HG02973 (cell line): ENCODE measurements at regions not wholly inside any gene's neighbourhood (a gene's known extent, or its start where the extent isn't known, plus 50 kb on each side); places are given as distances from the start of the nearest gene placed in this dataset.

Source experiments
- ATAC-seq: cut with Tn5 transposase; IDR thresholded peaks from one replicate; pipeline ENCODE4 v1.9.1; 2021; ENCODE audit warnings: moderate library complexity; ENCODE audit not compliant: unreplicated experiment

DNA sequence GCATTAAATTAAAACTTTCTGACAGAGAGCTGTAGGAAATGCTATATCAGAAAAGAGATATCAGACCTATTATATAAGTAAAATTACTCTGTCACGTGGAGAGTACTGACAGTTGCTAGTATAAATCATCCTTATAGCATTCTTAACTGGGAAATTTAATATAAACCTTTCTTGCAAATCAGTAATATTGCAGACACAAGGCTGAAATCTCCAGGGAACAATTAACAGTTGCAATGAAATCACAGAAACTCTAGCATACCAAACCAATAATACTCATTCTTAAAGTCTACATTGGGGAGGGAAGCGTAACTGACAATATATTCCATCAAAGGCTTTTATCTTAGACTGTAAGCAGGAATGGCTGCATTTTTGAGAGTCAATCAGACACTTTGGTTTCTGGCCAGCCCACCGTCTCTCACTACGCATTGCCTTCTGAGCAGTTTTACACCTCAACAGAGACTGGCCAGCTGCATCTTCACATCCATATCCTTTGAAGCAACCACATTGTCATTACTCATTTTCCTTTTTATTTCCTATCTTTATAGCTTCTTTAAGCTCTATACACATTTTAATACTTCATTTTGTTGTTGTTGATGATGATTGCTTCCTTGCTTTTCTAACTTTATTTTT, 536.0 kb upstream of the CDH2 start:
- no peak for ATAC-seq

- no peak for ATAC-seq
Observed at GRCh38 chr18:28712172-28712571, 535.2 kb upstream of the CDH2 start.

DNA sequence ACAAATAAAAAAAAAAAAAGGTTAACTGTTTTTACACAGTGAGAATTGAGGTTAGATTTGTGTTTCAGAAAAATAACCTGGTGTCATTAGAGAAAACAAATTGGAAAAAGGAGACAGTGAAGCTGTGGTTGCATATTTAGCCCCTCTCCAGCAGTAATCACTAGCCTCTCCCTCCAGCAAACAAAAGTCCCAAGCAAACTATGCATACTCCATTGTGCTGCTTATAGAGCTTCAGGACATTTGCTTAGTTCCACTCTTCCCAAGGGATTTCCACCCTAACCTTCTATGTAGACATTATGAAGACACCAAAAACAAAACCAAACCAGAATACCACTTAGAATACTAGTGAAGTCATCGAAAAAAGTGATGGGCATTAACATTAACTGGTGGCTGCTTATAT, 534.2 kb upstream of the CDH2 start:
- ATAC-seq: no peak

DNA sequence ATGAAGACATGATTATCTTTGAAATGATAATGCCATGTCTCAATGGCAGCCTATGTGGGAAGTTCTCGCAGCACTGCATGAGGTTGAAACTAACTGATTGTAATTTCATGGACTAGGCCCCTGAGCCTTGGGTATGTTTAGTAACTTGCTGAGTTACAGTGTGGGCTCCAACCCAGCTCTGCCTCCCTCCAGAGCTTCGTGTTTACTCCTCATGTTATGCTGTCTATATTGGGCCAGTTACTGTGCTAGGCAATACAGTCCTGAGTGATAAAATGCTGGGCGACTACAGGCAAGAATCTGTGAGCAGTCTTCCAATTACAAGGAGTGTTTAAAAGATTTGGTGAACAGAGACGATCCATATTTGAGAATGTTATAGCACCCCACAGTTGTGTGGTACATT, 530.1 kb upstream of the CDH2 start:
- ATAC-seq: no peak

- no peak for ATAC-seq
Observed at GRCh38 chr18:28706397-28706796, 529.5 kb upstream of the CDH2 start.

- no peak for ATAC-seq
Observed at GRCh38 chr18:28705482-28705881, 528.6 kb upstream of the CDH2 start.

DNA sequence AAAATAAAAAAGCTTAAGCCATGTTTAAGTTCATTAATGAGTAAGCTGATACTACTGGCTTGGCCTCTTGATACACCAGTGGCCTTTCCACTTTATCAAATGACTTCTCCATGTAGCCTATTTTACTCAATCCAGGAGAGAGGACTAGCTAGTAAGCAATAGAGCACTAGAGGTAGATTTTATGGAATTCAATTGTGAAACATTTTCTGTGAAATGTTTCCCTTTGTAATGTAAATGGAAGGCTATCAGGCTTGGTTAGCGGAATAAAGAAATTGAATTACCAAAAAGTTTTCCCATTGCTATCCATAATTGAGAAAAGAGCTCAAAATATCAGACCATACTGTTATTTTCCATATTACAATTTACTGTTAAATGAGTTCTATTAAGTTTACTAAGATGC, 515.4 kb upstream of the CDH2 start:
- ATAC-seq: no peak

- ATAC-seq: no peak
Observed at GRCh38 chr18:28691496-28691840, 514.5 kb upstream of the CDH2 start.

GRCh38 chr18:28690836-28691495, 514.0 kb upstream of the CDH2 start:
- no peak for ATAC-seq

- no peak for ATAC-seq
Observed at GRCh38 chr18:28690100-28690499, 513.2 kb upstream of the CDH2 start.

DNA sequence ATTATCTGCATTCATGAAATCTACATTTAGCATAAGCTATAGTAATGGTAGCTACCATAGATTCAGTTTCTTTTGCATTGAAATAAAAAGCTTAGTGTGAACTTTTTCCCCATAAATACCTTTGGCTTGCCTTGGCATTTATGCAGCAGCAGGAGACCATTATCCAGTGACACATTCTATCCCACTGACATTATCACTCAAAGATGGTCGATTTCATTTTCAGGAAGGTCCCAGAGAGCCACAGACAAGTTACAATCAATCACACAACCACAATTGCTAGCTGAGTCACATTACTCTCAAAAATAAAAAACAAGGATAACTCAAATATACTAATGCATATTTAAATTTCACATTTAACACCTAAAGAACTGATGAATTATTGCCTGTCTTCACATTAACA, 512.7 kb upstream of the CDH2 start:
- ATAC-seq: no peak

GRCh38 chr18:28684746-28685355, 507.9 kb upstream of the CDH2 start:
- ATAC-seq: no peak

GRCh38 chr18:28682912-28683311, 506.0 kb upstream of the CDH2 start:
- ATAC-seq: no peak

- no peak for ATAC-seq
Observed at GRCh38 chr18:28669165-28669564, 492.2 kb upstream of the CDH2 start.

DNA sequence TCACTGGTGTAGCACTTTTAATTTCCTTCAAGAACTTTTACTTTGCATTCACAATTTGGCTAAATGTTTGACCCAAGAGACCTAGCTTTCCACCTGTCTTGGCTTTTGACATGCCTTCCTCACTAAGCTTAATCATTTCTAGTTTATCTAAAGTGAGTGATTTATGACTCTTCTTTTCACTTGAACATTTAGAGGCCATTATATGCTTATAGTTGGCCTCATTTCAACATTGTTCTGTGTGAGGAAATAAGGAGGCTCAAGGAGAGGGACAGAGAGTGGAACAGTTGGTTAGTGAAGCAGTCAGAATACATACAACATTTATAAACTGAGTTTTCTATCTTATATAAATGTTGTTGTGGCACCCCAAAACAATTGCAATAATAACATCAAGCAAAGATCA, 489.3 kb upstream of the CDH2 start:
- ATAC-seq: no peak

DNA sequence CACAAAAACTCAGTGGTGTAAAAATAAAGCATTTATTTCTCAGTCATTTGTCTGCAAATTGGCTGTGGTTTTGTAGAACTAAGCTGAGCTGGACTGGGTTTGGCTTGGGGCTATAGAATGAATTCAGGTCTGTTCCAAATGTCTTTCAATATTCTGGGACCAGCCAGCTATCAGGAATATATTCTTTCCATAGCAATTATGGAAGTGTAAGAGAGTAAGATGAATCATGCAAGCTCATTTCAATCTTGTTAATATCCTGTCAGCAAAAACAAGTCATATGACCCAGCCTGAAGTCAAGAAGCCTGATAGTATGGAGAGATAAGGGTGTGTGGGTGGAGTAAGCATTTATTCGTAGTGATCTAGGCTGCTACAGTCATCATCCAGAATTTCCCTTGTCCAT, 481.0 kb upstream of the CDH2 start:
- no peak for ATAC-seq

GRCh38 chr18:28652654-28653053, 475.7 kb upstream of the CDH2 start:
- ATAC-seq: no peak

GRCh38 chr18:28651298-28651697, 474.4 kb upstream of the CDH2 start:
- no peak for ATAC-seq

DNA sequence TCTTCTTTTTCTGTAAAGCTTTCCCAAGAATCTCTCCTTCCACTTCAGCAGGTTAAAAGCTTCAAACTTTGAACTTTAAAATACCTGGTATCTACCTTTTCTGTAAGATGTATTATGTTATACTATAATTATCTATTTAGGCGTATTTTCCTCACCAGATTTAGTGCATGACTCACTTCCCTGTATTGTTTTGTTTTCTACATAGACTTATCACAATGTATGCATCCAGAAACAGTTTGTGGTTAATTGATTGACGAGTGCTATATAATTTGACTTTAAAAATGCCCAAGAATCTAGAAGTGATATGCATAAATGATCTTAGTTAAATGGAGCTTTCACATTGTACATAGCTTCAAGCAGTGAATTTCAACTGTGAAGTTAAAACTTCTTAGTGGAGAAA, 473.9 kb upstream of the CDH2 start:
- no peak for ATAC-seq

GRCh38 chr18:28647961-28648360, 471.0 kb upstream of the CDH2 start:
- ATAC-seq: no peak

- no peak for ATAC-seq
Observed at GRCh38 chr18:28637897-28638296, 461.0 kb upstream of the CDH2 start.

GRCh38 chr18:28635530-28635929, 458.6 kb upstream of the CDH2 start:
- no peak for ATAC-seq

DNA sequence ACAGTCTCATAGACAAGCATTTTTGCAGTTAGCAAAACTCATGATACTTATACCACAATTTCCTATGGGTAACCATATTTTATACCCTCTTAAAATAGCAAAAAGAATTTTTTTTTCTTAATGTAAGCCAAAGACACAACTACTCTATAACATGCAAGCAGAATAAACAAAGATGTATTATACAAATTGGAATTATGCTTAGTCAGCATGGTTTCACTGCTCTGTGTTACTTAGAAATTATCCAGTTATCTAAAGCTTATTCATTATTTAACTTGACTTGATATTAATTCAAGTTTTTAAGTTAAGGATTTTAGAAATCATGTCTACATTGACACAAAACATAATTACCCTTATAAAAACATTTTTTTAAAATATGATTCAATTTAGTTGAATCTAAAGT, 449.8 kb upstream of the CDH2 start:
- ATAC-seq: no peak
